Body of pancreas (tissue), 4 donors: ENCODE measurements at regions not wholly inside any gene's neighbourhood (a gene's known extent, or its start where the extent isn't known, plus 50 kb on each side); places are given as distances from the start of the nearest gene placed in this dataset.

ENCODE experiments used
- CTCF ChIP-seq, 7 experiments: fragments of 450-650 bp in 4 of 7; fragments of 200-600 bp in 3 of 7; sonication (generic) in 3 of 7; IDR thresholded peaks; one replicate each; pipeline ENCODE4 v1.5.1; 2016 to 2019; ENCODE audit warnings: antibody characterized with exemption in 7 of 7
- POLR2A ChIP-seq, 3 donors: fragments of 450-650 bp; IDR thresholded peaks; one replicate each; pipeline ENCODE4 v1.6.1; 2016; ENCODE audit warnings: antibody characterized with exemption in 3 of 3, mild to moderate bottlenecking in 2 of 3

GRCh38 chr4:189804894-189805293 is 135.8 kb upstream of the FRG1 start:
- no peak for TF ChIP-seq CTCF (IDR thresholded peaks at IDR 0.05)
- no peak for TF ChIP-seq POLR2A (IDR thresholded peaks at IDR 0.05)
